Natural killer cell (primary cell): ENCODE measurements at regions not wholly inside any gene's neighbourhood (a gene's known extent, or its start where the extent isn't known, plus 50 kb on each side); places are given as distances from the start of the nearest gene placed in this dataset.

Experiments
- ATAC-seq, 3 donors: fragments of 150-1000 bp in 2 of 3; fragments of 200-7000 bp in 1 of 3; cut with Tn5 transposase; 1 replicate in 1 of 3; 2 replicates in 2 of 3; pipeline ENCODE4 v1.10.0; 2021; ENCODE audit warnings: mild to moderate bottlenecking in 2 of 3, moderate library complexity in 2 of 3
- DNase-seq, 2 donors: peaks; one replicate each; pipeline versions ENCODE4 v3.0.0 to v3.0.0-alpha.2; 2013 to 2021; ENCODE audit warnings: mixed read lengths in 1 of 2
- H3K27ac ChIP-seq: one replicate; pipeline ENCODE4 v1.5.1; 2013; ENCODE audit warnings: mild to moderate bottlenecking, low read length
- H3K27me3 ChIP-seq: one replicate; pipeline ENCODE4 v1.6.1; 2013; ENCODE audit warnings: low read length; ENCODE audit not compliant: control insufficient read depth, insufficient read depth
- H3K36me3 ChIP-seq: one replicate; pipeline ENCODE4 v1.6.1; 2013; ENCODE audit warnings: low read length; ENCODE audit not compliant: control insufficient read depth, insufficient read depth
- H3K4me1 ChIP-seq: one replicate; pipeline ENCODE4 v1.6.1; 2013; ENCODE audit warnings: low read length; ENCODE audit not compliant: control insufficient read depth, insufficient read depth
- H3K4me3 ChIP-seq: one replicate; pipeline ENCODE4 v1.5.1; 2013; ENCODE audit warnings: low read length
- H3K9me3 ChIP-seq: one replicate; pipeline ENCODE4 v1.6.1; 2013; ENCODE audit warnings: low read length; ENCODE audit not compliant: control insufficient read depth, insufficient read depth
- H3K27ac Mint-ChIP-seq, 2 donors: one replicate each; pipeline ENCODE4 v1.8.0; 2022; ENCODE audit warnings: mild to moderate bottlenecking in 2 of 2, mixed read lengths in 2 of 2, moderate library complexity in 1 of 2
- H3K27me3 Mint-ChIP-seq, 2 donors: one replicate each; pipeline ENCODE4 v1.8.0; 2022; ENCODE audit warnings: low read depth in 2 of 2, mixed read lengths in 2 of 2
- H3K36me3 Mint-ChIP-seq: one replicate; pipeline ENCODE4 v1.8.0; 2022; ENCODE audit warnings: mixed read lengths
- H3K4me1 Mint-ChIP-seq, 2 donors: one replicate each; pipeline ENCODE4 v1.8.0; 2022; ENCODE audit warnings: mixed read lengths in 2 of 2
- H3K4me3 Mint-ChIP-seq: one replicate; pipeline ENCODE4 v1.8.0; 2022; ENCODE audit warnings: mild to moderate bottlenecking, moderate library complexity, mixed read lengths
- H3K9me3 Mint-ChIP-seq, 2 donors: one replicate each; pipeline ENCODE4 v1.8.0; 2022; ENCODE audit warnings: mixed read lengths in 2 of 2
- WGBS: methylation state at CpG from one replicate; pipeline ENCODE4 v1.1.7; 2013; ENCODE audit warnings: missing lambda C conversion rate; ENCODE audit not compliant: insufficient coverage; 5-methylcytosine and 5-hydroxymethylcytosine counted together
- intact Hi-C: fragments of 100-400 bp; cut with micrococcal nuclease; formaldehyde crosslinking; loops from one replicate; pipeline ENCODE4 v1.14.2; 2022
- TF ChIP-seq, protein P1 (sequence below): fragments of 200-600 bp; IDR thresholded peaks from one replicate; pipeline ENCODE4 v1.8.0; 2022; ENCODE audit warnings: antibody characterized with exemption

DNA sequence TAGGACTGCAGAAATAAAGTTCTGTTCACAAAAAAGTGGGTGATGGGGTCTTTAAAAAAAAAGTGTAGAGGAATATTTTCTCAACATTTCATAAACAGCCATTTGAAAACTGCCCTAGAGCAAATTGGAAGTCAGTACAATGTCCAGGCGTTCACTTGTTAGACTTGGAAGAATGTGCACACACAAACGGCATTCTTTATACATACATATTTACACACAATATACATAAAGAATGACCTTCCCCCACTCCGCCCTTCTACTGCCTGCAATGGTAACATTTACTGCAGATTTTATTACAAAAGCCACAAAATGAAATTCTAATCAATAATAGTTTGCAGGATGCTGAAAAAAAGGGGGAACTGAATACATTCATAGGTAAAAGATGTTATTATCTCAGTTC, 103.4 kb upstream of the TOX3 start:
- H3K36me3 ChIP-seq = no peaks in the 10 kb centered on the region
- Mint-ChIP-seq H3K9me3 (peaks cover under 1 to 13% of the 10 kb centered on the region in 2 donors), H3K27me3 (no peaks in the 10 kb centered on the region), H3K4me1 (no peaks in the 10 kb centered on the region), H3K4me3 (no peak overlapping the region), H3K27ac (no peak overlapping the region), H3K36me3 (no peaks in the 10 kb centered on the region)
- WGBS = 100% methylated on average over 2 of the region's 3 CpGs
- H3K9me3 ChIP-seq = no peaks in the 10 kb centered on the region
- no peaks in the 10 kb centered on the region for H3K27me3 ChIP-seq
- ATAC-seq = no peak
- H3K27ac ChIP-seq = no peak overlapping the region
- DNase-seq = no peak
- H3K4me1 ChIP-seq = no peaks in the 10 kb centered on the region
- TF ChIP-seq, protein P1, sequence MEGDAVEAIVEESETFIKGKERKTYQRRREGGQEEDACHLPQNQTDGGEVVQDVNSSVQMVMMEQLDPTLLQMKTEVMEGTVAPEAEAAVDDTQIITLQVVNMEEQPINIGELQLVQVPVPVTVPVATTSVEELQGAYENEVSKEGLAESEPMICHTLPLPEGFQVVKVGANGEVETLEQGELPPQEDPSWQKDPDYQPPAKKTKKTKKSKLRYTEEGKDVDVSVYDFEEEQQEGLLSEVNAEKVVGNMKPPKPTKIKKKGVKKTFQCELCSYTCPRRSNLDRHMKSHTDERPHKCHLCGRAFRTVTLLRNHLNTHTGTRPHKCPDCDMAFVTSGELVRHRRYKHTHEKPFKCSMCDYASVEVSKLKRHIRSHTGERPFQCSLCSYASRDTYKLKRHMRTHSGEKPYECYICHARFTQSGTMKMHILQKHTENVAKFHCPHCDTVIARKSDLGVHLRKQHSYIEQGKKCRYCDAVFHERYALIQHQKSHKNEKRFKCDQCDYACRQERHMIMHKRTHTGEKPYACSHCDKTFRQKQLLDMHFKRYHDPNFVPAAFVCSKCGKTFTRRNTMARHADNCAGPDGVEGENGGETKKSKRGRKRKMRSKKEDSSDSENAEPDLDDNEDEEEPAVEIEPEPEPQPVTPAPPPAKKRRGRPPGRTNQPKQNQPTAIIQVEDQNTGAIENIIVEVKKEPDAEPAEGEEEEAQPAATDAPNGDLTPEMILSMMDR = no peak
- intact Hi-C loops = no loop called here
- H3K4me3 ChIP-seq = no peak overlapping the region

DNA sequence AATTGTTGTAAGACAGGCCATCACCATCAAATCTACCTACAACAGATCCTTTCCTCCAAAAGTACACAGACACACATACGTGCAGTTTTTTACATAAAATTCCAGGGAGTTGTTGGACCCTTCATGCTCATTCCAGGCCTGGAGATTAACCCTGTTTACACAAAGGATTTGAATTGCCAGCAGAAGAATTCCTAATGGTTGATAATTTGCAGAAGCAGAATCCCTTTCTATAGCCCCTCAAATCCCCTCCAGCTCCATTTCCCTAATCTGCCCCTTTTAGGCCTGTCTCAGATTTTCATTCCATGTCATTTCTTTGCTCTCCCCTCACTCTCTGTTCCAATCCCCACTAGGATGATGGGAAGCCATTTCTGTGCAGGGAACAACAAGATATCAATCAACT, 102.9 kb upstream of the TOX3 start:
- ATAC-seq = no peak
- no peaks in the 10 kb centered on the region for H3K4me1 Mint-ChIP-seq
- peaks cover 0 to 13% of the 10 kb centered on the region in 2 donors for H3K9me3 Mint-ChIP-seq
- no peak overlapping the region for H3K27ac ChIP-seq
- no peaks in the 10 kb centered on the region for H3K9me3 ChIP-seq
- WGBS = 80% methylated on average over 1 of the region's 1 CpG
- TF ChIP-seq, protein P1 = no peak
- no peak for DNase-seq
- no peak overlapping the region for H3K4me3 ChIP-seq
- no peaks in the 10 kb centered on the region for H3K36me3 ChIP-seq
- H3K27me3 Mint-ChIP-seq = no peaks in the 10 kb centered on the region
- no peaks in the 10 kb centered on the region for H3K4me1 ChIP-seq
- no peaks in the 10 kb centered on the region for H3K36me3 Mint-ChIP-seq
- H3K27ac Mint-ChIP-seq = no peak overlapping the region
- H3K4me3 Mint-ChIP-seq = no peak overlapping the region
- no peaks in the 10 kb centered on the region for H3K27me3 ChIP-seq
- intact Hi-C loops = no loop called here

DNA sequence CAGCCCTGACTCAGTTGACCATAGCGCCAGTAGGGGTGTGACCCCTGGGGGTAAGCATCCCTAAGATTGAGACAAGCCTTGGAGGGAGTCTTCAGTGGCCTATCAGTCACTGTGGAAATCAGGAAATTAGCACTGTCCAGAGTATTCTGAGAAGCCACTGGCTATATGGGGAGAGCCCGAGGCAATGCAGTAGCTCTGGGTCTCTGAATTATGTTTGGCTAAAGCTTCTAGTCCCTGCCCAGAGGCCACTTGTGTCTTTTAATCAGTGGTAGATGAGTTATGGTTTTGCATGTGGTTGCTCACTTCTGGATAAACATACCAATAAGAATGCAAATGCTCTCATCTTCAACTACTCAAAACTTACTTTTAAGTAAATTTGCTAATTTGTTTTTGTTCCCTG, 100.6 kb upstream of the TOX3 start:
- H3K4me1 Mint-ChIP-seq = no peaks in the 10 kb centered on the region
- intact Hi-C loops = no loop called here
- 75% methylated on average over 2 of the region's 2 CpGs for WGBS

DNA sequence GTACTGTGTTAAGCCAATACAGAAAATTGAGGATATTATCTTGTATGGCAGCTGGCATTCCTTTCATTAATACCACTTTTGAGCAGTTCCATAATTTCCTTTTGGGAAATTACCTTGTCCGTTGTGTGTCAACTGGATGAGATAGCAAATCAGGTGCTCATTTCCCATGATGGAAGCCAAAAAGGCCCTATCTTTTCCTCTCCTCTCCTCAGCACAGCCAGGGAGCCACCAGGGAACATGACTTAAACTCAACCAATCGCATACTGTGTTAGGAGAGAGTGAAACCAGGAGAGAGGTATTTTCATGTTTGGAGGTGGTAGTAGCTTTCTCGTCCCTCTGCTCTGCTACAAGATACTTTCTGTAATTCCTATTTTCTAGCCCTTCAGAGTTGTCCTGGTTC, 96.1 kb upstream of the TOX3 start:
- Histone ChIP-seq H3K9me3 (no peaks in the 10 kb centered on the region), H3K4me1 (no peaks in the 10 kb centered on the region), H3K27ac (no peak overlapping the region), H3K27me3 (no peaks in the 10 kb centered on the region), H3K4me3 (no peak overlapping the region), H3K36me3 (no peaks in the 10 kb centered on the region)
- peaks cover 0 to 14% of the 10 kb centered on the region in 2 donors for H3K9me3 Mint-ChIP-seq
- ATAC-seq = no peak
- H3K36me3 Mint-ChIP-seq = no peaks in the 10 kb centered on the region
- H3K27me3 Mint-ChIP-seq = no peaks in the 10 kb centered on the region
- no peaks in the 10 kb centered on the region for H3K4me1 Mint-ChIP-seq
- intact Hi-C loops = no loop called here
- TF ChIP-seq, protein P1 = no peak
- 97% methylated on average over 3 of the region's 3 CpGs for WGBS
- no peak for DNase-seq
- H3K4me3 Mint-ChIP-seq = no peak overlapping the region
- no peak overlapping the region for H3K27ac Mint-ChIP-seq

More for the DNA sequence above, 100.6 kb upstream of the TOX3 start:
- DNase-seq (no peak), ATAC-seq (no peak)
- Histone ChIP-seq H3K27me3 (no peaks in the 10 kb centered on the region), H3K4me1 (no peaks in the 10 kb centered on the region), H3K36me3 (no peaks in the 10 kb centered on the region), H3K4me3 (no peak overlapping the region), H3K9me3 (no peaks in the 10 kb centered on the region), H3K27ac (no peak overlapping the region)
- no peak overlapping the region for H3K27ac Mint-ChIP-seq
- peaks cover 0 to 9% of the 10 kb centered on the region in 2 donors for H3K9me3 Mint-ChIP-seq
- H3K27me3 Mint-ChIP-seq = no peaks in the 10 kb centered on the region
- H3K36me3 Mint-ChIP-seq = no peaks in the 10 kb centered on the region
- H3K4me3 Mint-ChIP-seq = no peak overlapping the region
- TF ChIP-seq, protein P1 = no peak
